ENCODE measurements at regions not wholly inside any gene's neighbourhood (a gene's known extent, or its start where the extent isn't known, plus 50 kb on each side); places are given as distances from the start of the nearest gene placed in this dataset.

DNA sequence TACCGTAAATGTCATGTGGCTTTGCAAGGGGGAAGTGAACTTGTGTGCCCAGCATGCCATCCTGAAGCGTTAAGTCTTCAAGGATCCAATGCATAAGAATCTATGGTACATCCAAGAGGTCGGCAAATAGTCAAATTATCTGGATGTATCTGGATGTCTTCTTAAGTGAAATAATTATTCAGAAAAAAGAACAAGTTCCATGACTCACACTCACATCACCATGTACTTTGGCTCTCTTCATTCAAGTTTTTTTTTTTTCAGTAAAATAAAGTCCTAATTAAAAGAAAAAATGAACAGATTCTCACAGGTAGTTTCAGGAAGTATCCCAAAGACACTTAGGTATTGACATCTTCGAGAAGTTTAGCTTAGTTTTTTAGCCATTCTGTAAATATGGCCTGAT lies 62.7 kb upstream of the MEGF10 start:
- TF ChIP-seq YY1 (tag by site-specific recombination; IDR thresholded peaks at IDR 0.05) (no peak), KLF16 (tag by site-specific recombination; IDR thresholded peaks at IDR 0.05) (no peak), ZNF76 (tag by site-specific recombination; IDR thresholded peaks at IDR 0.05; ENCODE audit: borderline replicate concordance, low read depth) (no peak), ZXDB (tag by site-specific recombination; IDR thresholded peaks at IDR 0.05) (no peak), ZNF175 (tag by site-specific recombination; IDR thresholded peaks at IDR 0.05) (no peak), ZNF391 (tag by site-specific recombination; IDR thresholded peaks at IDR 0.05; ENCODE audit: borderline replicate concordance, low read depth) (no peak), ZNF670 (tag by site-specific recombination; IDR thresholded peaks at IDR 0.05; ENCODE audit: low read depth) (no peak), ZNF10 (tag by site-specific recombination; IDR thresholded peaks at IDR 0.05) (no peak)
- TF ChIP-seq, protein P1, sequence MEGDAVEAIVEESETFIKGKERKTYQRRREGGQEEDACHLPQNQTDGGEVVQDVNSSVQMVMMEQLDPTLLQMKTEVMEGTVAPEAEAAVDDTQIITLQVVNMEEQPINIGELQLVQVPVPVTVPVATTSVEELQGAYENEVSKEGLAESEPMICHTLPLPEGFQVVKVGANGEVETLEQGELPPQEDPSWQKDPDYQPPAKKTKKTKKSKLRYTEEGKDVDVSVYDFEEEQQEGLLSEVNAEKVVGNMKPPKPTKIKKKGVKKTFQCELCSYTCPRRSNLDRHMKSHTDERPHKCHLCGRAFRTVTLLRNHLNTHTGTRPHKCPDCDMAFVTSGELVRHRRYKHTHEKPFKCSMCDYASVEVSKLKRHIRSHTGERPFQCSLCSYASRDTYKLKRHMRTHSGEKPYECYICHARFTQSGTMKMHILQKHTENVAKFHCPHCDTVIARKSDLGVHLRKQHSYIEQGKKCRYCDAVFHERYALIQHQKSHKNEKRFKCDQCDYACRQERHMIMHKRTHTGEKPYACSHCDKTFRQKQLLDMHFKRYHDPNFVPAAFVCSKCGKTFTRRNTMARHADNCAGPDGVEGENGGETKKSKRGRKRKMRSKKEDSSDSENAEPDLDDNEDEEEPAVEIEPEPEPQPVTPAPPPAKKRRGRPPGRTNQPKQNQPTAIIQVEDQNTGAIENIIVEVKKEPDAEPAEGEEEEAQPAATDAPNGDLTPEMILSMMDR (tag by site-specific recombination; IDR thresholded peaks at IDR 0.05): no peak
- TF ChIP-seq, protein P2, sequence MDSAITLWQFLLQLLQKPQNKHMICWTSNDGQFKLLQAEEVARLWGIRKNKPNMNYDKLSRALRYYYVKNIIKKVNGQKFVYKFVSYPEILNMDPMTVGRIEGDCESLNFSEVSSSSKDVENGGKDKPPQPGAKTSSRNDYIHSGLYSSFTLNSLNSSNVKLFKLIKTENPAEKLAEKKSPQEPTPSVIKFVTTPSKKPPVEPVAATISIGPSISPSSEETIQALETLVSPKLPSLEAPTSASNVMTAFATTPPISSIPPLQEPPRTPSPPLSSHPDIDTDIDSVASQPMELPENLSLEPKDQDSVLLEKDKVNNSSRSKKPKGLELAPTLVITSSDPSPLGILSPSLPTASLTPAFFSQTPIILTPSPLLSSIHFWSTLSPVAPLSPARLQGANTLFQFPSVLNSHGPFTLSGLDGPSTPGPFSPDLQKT (IDR thresholded peaks at IDR 0.05; ENCODE audit: borderline replicate concordance, low read depth, low read length): no peak
- TF ChIP-seq, protein P3, sequence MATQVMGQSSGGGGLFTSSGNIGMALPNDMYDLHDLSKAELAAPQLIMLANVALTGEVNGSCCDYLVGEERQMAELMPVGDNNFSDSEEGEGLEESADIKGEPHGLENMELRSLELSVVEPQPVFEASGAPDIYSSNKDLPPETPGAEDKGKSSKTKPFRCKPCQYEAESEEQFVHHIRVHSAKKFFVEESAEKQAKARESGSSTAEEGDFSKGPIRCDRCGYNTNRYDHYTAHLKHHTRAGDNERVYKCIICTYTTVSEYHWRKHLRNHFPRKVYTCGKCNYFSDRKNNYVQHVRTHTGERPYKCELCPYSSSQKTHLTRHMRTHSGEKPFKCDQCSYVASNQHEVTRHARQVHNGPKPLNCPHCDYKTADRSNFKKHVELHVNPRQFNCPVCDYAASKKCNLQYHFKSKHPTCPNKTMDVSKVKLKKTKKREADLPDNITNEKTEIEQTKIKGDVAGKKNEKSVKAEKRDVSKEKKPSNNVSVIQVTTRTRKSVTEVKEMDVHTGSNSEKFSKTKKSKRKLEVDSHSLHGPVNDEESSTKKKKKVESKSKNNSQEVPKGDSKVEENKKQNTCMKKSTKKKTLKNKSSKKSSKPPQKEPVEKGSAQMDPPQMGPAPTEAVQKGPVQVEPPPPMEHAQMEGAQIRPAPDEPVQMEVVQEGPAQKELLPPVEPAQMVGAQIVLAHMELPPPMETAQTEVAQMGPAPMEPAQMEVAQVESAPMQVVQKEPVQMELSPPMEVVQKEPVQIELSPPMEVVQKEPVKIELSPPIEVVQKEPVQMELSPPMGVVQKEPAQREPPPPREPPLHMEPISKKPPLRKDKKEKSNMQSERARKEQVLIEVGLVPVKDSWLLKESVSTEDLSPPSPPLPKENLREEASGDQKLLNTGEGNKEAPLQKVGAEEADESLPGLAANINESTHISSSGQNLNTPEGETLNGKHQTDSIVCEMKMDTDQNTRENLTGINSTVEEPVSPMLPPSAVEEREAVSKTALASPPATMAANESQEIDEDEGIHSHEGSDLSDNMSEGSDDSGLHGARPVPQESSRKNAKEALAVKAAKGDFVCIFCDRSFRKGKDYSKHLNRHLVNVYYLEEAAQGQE (tag by site-specific recombination; IDR thresholded peaks at IDR 0.05): no peak

Measured in HEK293 (cell line).